ENCODE measurements at regions not wholly inside any gene's neighbourhood (a gene's known extent, or its start where the extent isn't known, plus 50 kb on each side); places are given as distances from the start of the nearest gene placed in this dataset.

- DNase-seq (ENCODE audit: low read depth): no peak
Measured at GRCh38 chr18:65411061-65411460, 339.8 kb upstream of the CDH7 start.

DNA sequence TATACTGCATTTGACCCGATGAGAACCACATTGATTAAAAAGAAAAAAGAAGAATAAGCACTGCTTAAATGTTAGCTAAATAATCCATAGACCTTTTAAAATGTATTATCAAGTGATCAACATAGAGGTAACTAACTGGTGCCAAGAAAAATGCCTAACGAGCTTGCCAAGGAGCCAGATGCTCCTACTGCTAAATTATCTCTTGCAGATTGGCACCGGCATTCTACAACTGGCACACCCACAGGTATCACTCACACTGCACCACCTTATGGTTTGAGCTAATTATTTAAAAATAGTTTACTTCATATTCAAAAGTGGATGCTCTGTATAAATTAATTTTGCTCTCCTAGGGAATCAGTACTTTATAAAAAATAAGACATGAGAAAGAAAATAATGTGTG, 341.6 kb upstream of the CDH7 start:
- no peak for DNase-seq (ENCODE audit: low read depth)

- DNase-seq (ENCODE audit: low read depth): no peak
Measured at GRCh38 chr18:65403534-65403933, 347.3 kb upstream of the CDH7 start.

DNA sequence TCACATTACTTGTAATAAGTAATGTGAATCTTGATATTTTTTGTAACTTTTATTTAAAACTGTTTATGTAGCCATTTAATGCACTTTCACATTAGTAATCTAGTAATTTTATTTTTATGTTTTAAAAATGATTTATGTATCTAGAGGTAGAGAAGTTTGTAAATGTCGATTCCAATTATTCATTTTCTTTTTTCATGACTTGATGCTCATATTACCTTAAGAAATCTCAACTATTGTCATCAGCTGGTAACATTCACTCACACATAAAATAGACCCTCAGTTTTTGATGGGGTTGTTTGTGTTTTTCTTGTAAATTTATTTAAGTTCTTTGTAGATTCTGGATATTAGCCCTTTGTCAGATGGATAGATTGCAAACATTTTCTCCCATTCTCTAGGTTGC, 351.7 kb upstream of the CDH7 start:
- DNase-seq (ENCODE audit: low read depth): no peak

DNA sequence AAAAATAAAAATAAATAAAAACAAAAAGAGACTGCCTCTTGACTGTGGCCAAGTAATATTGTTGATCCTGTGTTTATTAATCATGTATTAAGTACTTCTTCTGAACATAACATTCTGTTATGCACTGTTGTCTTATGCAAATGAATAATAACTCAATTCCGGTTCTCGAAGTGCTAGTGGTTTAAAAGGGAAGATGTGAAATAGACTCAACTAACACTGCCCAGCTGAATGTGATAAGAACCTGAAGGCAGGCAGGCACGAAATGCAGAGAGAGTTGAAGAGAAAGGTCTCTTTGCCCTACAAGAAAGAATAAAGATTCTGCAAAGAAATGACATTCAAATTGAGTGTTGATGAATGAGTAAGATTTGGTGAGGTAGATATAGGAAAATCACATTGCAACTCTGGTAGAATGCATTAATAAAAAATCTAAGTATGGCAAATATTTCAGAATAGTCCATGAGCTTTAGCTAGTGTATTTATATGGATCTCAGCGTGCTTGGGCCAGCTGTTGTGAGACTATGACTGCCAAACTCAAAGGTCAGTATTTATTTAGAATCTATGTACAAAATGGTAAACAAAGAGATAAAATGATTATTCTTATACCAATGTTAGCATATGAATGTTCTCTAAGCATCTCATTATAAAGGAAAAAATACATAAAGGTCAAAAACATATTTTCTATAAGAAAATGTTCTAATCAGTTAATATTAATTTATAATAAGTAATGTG, 352.3 kb upstream of the CDH7 start:
- DNase-seq (ENCODE audit: low read depth): no peak

DNA sequence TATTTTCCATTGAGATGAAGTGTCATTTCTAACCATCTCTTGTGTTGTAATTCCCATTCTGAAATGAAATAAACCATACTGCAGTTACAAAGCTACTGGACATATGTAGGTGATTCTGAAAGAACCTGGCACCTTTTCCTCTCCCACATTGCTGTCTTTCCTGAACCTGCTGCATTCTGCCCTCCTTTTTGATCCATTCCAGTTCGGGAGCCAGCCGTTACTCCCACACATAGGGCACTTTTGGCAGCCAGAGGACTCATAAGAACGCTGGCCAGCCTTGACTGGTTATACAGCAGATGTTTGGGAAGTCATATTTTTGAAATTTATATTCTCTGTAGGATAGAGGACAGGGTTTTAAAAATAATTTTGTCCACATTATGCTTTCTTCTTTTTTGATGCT, 369.8 kb upstream of the CDH7 start:
- no peak for DNase-seq (ENCODE audit: low read depth)

- no peak for DNase-seq (ENCODE audit: low read depth)
Measured at GRCh38 chr18:65380571-65380970, 370.2 kb upstream of the CDH7 start.

GRCh38 chr18:65372904-65373303, 377.9 kb upstream of the CDH7 start:
- no peak for DNase-seq (ENCODE audit: low read depth)

DNA sequence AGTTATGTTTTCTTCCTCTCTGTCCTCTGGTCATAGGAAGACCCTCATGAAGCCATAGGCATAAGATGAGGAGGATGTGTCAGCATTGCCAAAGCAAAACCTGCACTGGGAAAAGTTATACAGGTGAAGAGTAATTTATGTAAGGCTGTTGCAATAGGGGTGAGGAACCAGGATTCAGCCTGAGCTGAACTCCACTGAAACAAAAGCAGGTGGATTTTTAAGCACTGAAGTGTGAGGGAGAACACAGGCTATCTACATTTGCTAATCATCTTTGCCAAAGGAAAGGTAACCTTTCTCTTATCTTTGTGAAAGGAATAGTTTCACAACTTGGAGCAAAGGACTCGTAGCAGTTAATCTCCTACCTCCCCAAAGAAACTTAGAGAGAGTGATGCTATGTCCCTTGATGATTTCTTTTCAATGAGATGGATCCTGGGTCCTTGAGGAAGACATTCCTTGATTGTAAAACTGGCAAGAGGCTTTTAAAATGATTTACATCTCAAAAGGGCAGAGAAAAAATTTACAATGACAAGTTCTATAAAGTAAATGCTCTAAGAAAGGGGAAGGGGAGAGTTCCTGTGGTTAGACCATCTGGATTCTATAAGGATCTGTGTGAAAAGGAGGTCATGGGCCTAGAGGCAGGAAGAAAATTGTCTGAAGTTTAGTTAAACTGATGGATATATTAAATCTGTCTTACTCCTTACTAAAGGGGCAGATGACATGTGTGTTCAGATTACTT, 385.4 kb upstream of the CDH7 start:
- DNase-seq (ENCODE audit: low read depth): no peak

DNA sequence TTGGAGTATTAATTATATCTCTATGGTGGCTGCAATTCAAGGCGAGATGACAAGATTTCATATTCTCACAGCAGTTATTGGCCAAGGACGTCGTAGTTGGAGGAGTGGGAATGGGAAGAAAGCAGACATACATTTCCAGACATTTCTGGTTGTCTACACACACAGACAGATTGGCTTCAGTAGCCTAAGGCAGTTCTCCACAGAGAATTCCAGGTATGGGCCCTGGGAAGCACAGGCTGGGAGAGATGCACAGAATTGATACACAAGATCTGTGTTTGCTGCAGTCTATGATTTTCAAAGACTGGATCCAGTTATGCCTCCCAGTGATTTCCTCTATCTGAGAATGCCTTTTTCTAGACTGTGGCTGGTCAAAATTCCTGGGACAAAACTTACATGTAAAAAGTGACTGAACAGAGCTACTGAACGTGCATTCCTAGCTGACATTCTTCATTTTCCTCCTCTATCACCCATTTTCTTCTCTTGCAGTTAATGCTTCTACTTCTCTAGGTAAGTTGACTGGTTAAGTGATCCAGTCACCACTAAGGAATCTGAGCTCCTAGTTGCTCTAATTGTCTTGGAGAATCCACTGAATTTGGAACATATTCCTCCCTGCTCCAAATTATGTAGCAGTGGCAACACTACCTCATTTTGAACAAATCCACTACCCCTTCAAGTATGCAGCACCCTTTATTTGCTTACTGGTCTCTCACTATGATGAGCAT, 386.7 kb upstream of the CDH7 start:
- no peak for DNase-seq (ENCODE audit: low read depth)

- no peak for DNase-seq (ENCODE audit: low read depth)
Measured at GRCh38 chr18:65363011-65363410, 387.8 kb upstream of the CDH7 start.

GRCh38 chr18:65359479-65359878, 391.3 kb upstream of the CDH7 start:
- DNase-seq (ENCODE audit: low read depth): no peak

GRCh38 chr18:65358306-65358705, 392.5 kb upstream of the CDH7 start:
- no peak for DNase-seq (ENCODE audit: low read depth)

GRCh38 chr18:65352186-65352585, 398.6 kb upstream of the CDH7 start:
- DNase-seq (ENCODE audit: low read depth): no peak

DNA sequence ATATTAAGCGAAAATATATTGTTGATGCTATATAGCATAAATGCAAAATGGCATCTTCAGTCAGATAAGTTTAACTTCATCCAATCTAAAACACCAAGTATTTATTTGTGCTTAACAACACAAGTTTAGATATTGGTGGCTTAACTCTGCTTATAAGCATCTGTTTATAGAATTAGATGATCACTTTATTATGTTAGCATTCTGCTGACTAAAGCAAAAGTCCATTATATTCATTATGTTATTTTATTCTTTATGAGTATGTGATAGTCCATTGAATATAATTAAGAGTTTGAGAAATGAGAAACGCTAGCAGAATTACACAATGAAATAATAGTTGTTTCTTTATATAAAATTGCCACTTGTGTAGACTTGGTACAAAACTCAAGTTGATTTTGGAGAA, 401.2 kb upstream of the CDH7 start:
- no peak for DNase-seq (ENCODE audit: low read depth)

DNA sequence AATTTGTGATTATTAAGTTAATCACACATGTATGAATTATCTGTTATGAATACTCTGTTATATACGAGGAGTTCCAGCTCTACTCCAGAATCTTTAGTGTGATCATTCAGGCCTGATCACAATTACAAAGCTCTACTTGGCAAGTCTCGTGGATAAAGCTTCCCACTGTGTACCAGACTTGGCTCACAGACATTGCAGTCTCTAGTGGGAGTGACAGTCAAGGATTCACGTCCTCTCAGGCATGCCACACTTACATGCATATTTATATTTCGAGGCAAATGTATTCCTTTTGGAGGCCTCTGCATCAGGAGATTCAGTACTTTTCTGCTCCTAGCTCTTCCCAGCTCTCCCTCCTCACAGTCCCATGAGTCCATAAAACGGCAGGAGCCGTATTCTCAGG, 403.4 kb upstream of the CDH7 start:
- no peak for DNase-seq (ENCODE audit: low read depth)

GRCh38 chr18:65346086-65346485, 404.7 kb upstream of the CDH7 start:
- DNase-seq (ENCODE audit: low read depth): no peak

GRCh38 chr18:65343571-65343970, 407.2 kb upstream of the CDH7 start:
- DNase-seq (ENCODE audit: low read depth): no peak

DNA sequence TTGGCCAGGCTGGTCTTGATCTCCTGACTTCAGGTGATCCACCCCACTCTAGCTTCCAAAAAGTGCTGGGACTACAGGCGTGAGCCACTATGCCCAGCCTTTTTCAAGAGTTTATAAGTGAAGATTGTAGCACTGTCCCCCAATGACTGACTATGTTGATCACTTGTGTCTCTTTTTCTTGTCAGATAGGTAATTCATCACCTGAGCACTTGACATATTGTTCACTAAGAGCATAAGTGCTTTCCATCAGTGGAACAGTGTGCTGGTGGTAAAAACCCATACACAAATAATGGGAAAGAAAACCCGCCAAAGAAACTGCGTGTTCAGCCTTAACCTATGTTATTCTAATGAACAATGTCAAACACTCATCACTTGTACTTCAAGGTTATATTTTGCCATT, 414.4 kb upstream of the CDH7 start:
- DNase-seq (ENCODE audit: low read depth): no peak

DNA sequence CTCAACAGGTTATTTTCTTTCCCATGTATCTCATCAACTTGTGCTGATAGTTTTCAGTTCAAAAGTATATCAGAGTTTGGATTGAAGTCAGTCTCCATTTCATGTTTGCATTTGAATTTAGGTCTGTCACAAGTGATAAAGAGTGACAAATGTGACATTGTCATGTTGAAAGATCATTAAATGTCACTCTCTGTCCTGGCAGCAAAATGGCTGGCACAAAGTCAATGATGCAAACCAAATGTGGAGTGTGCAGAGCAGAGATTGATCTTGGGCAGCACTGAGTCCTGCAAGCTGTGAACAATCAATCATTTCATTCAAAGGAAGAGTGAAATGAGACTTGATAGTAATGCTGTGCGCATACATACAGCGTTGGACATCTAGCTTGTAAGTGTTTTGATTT, 421.8 kb upstream of the CDH7 start:
- no peak for DNase-seq (ENCODE audit: low read depth)

DNA sequence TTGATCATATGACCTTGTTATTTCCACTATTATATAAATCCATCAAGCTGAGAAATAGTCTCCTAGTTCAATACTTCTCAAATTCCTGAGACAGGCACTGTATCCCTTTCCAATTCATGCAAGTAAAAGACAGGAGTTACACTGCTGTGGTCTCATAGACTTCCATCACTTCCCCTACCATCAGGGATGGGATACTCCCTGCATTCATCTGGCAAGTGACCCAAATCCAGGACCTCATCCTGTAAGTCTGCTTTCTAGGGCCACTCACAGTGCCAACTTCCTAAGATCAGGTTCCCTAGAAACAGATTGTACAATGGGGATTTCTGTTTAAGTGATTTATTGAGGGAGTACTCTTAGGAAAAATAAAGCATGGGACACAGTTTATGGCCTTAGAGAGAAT, 424.0 kb upstream of the CDH7 start:
- DNase-seq (ENCODE audit: low read depth): no peak

DNA sequence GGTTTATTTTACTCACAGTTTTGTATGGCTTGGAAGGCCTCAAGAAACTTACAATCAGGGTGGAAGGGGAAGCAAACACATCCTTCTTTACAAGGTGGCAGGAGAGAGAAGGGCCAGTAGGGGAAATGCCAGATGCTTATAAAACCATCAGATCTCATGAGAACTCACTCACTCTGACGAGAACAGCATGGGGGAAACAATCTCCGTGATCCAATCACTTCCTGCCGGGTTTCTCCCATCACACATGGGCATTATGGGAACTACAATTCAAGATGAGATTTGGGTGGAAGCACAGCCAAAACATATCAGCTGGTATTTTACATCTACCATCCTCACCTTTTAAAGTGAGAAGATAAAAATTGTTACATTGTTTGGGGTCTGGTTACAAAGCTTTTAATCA, 427.9 kb upstream of the CDH7 start:
- DNase-seq (ENCODE audit: low read depth): no peak

DNA sequence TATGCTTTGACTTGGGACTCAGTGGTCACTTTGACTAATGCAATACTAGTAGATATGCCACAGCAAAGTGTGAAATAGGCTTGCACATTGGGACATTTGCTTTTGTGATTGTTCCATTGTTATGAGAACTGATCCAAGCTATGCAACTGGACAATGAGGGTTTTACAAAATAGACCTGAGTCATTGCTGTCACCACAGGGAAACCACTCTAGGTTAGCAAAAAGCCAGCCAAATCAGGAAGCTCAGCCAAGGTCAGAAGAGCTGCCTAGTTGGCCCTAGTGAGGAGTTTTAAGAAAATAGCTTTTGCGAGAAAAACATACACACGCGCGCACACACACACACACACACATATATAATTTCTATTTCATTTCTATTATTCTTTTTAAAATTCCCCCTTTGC, 452.4 kb upstream of the CDH7 start:
- no peak for DNase-seq (ENCODE audit: low read depth)
